ENCODE measurements at regions not wholly inside any gene's neighbourhood (a gene's known extent, or its start where the extent isn't known, plus 50 kb on each side); places are given as distances from the start of the nearest gene placed in this dataset.

- Histone ChIP-seq H3K4me1 (ENCODE audit: control insufficient read depth in 5 of 5, insufficient read depth in 5 of 5, low read length in 5 of 5) (peaks cover 0 to 3% (median 0%) of the 10 kb centered on the region in 5 donors), H3K27me3 (ENCODE audit: control insufficient read depth in 3 of 3, insufficient read depth in 3 of 3, low read length in 2 of 3) (peaks cover 0 to 3% (median 2%) of the 10 kb centered on the region in 3 donors), H3K9me3 (ENCODE audit: control insufficient read depth in 4 of 4, insufficient read depth in 3 of 4, low read length in 3 of 4) (peaks cover 0 to 11% (median 0%) of the 10 kb centered on the region in 4 donors), H3K9ac (ENCODE audit: insufficient read depth in 1 of 2, low read length in 2 of 2) (no peak overlapping the region), H3K4me3 (no peak overlapping the region), H3K36me3 (ENCODE audit: control insufficient read depth in 4 of 4, insufficient read depth in 4 of 4, low read length in 4 of 4) (no peaks in the 10 kb centered on the region), H3K27ac (ENCODE audit: low read depth in 1 of 2, low read length in 1 of 2) (no peak overlapping the region)
- WGBS, 2 donors = 52 to 63% methylated on average over 8 of the region's 8 CpGs
- DNase-seq (no peak), ATAC-seq (ENCODE audit: insufficient read depth, low FRiP score) (no peak)
- TF ChIP-seq CTCF (IDR thresholded peaks at IDR 0.05; ENCODE audit: control extremely low read depth, extremely low read depth) = no peak
Measured at GRCh38 chr10:131560166-131560565, 248.6 kb upstream of the TCERG1L start.

- no peak for TF ChIP-seq CTCF (IDR thresholded peaks at IDR 0.05; ENCODE audit: control extremely low read depth, extremely low read depth)
- no peak for ATAC-seq (ENCODE audit: insufficient read depth, low FRiP score)
- Histone ChIP-seq H3K9ac (ENCODE audit: insufficient read depth in 1 of 2, low read length in 2 of 2) (no peak overlapping the region), H3K36me3 (ENCODE audit: control insufficient read depth in 4 of 4, insufficient read depth in 4 of 4, low read length in 4 of 4) (no peaks in the 10 kb centered on the region), H3K4me3 (no peak overlapping the region), H3K4me1 (ENCODE audit: control insufficient read depth in 5 of 5, insufficient read depth in 5 of 5, low read length in 5 of 5) (peaks cover 0 to 3% (median 0%) of the 10 kb centered on the region in 5 donors), H3K27ac (ENCODE audit: low read depth in 1 of 2, low read length in 1 of 2) (no peak overlapping the region), H3K9me3 (ENCODE audit: control insufficient read depth in 4 of 4, insufficient read depth in 3 of 4, low read length in 3 of 4) (peaks cover 0 to 11% (median 0%) of the 10 kb centered on the region in 4 donors), H3K27me3 (ENCODE audit: control insufficient read depth in 3 of 3, insufficient read depth in 3 of 3, low read length in 2 of 3) (peaks cover 0 to 3% (median 2%) of the 10 kb centered on the region in 3 donors)
- DNase-seq = no peak
- WGBS, 2 donors = 77 to 83% methylated on average over 15 of the region's 15 CpGs
Measured at GRCh38 chr10:131560706-131561355, 249.3 kb upstream of the TCERG1L start.

- Histone ChIP-seq H3K36me3 (ENCODE audit: control insufficient read depth in 4 of 4, insufficient read depth in 4 of 4, low read length in 4 of 4) (no peaks in the 10 kb centered on the region), H3K9me3 (ENCODE audit: control insufficient read depth in 4 of 4, insufficient read depth in 3 of 4, low read length in 3 of 4) (peaks cover 0 to 7% (median 0%) of the 10 kb centered on the region in 4 donors), H3K4me1 (ENCODE audit: control insufficient read depth in 5 of 5, insufficient read depth in 5 of 5, low read length in 5 of 5) (peaks cover 0 to under 1% (median 0%) of the 10 kb centered on the region in 5 donors), H3K27me3 (ENCODE audit: control insufficient read depth in 3 of 3, insufficient read depth in 3 of 3, low read length in 2 of 3) (peaks cover 0 to 3% (median 2%) of the 10 kb centered on the region in 3 donors), H3K4me3 (no peak overlapping the region), H3K27ac (ENCODE audit: low read depth in 1 of 2, low read length in 1 of 2) (no peak overlapping the region), H3K9ac (ENCODE audit: insufficient read depth in 1 of 2, low read length in 2 of 2) (no peak overlapping the region)
- WGBS, 2 donors = 83 to 90% methylated on average over 5 of the region's 5 CpGs
- no peak for DNase-seq
- no peak for ATAC-seq (ENCODE audit: insufficient read depth, low FRiP score)
- TF ChIP-seq CTCF (IDR thresholded peaks at IDR 0.05; ENCODE audit: control extremely low read depth, extremely low read depth) = no peak
Measured at GRCh38 chr10:131561897-131562296, 250.4 kb upstream of the TCERG1L start.
